Esophagus squamous epithelium (tissue), 5 donors: ENCODE measurements at regions not wholly inside any gene's neighbourhood (a gene's known extent, or its start where the extent isn't known, plus 50 kb on each side); places are given as distances from the start of the nearest gene placed in this dataset.

Experiments used
- DNase-seq: peaks from one replicate; lab custom pipeline; 2025; lab: John Stamatoyannopoulos, UW
- H3K27ac ChIP-seq, 4 donors: fragments of 200-600 bp; sonication (generic); one replicate each; pipeline ENCODE4 v1.5.1; 2016 to 2019; ENCODE audit warnings: mild to moderate bottlenecking in 1 of 4
- H3K27me3 ChIP-seq, 4 donors: fragments of 200-600 bp; sonication (generic); 1 replicate in 3 of 4; 2 replicates in 1 of 4; pipeline versions ENCODE4 v1.5.1 to v1.6.0; 2017 to 2021; ENCODE audit warnings: antibody characterized with exemption in 1 of 4
- H3K36me3 ChIP-seq, 3 donors: fragments of 200-600 bp; sonication (generic); one replicate each; pipeline ENCODE4 v1.5.1; 2016 to 2019
- H3K4me1 ChIP-seq, 3 donors: fragments of 200-600 bp; sonication (generic); one replicate each; pipeline ENCODE4 v1.5.1; 2017 to 2019
- H3K4me3 ChIP-seq, 4 donors: fragments of 200-600 bp; sonication (generic); 1 replicate in 3 of 4; 2 replicates in 1 of 4; pipeline ENCODE4 v1.5.1; 2016 to 2019; ENCODE audit warnings: mild to moderate bottlenecking in 2 of 4, moderate library complexity in 1 of 4
- H3K9me3 ChIP-seq, 3 donors: fragments of 200-600 bp; sonication (generic); one replicate each; pipeline ENCODE4 v1.5.1; 2016 to 2019
- POLR2A ChIP-seq, 4 donors: fragments of 450-650 bp; IDR thresholded peaks; one replicate each; pipeline ENCODE4 v1.6.1; 2017; ENCODE audit warnings: antibody characterized with exemption in 4 of 4, mild to moderate bottlenecking in 4 of 4, moderate library complexity in 3 of 4
- WGBS, 2 donors: methylation state at CpG; one replicate each; pipeline ENCODE4 v1.1.5; 2018; 5-methylcytosine and 5-hydroxymethylcytosine counted together
- intact Hi-C: fragments of 100-400 bp; cut with DNase I; formaldehyde crosslinking; loops from one replicate; pipeline ENCODE4 v1.15.0; 2022
- TF ChIP-seq, protein P1 (sequence below), 6 experiments: fragments of 450-650 bp in 4 of 6; fragments of 200-600 bp in 2 of 6; sonication (generic) in 2 of 6; IDR thresholded peaks; one replicate each; pipeline ENCODE4 v1.5.1; 2016 to 2019; ENCODE audit warnings: antibody characterized with exemption in 6 of 6, mild to moderate bottlenecking in 4 of 6, moderate library complexity in 4 of 6
- donor health status: DM: yes; HTN: yes; CAD: no.

DNA sequence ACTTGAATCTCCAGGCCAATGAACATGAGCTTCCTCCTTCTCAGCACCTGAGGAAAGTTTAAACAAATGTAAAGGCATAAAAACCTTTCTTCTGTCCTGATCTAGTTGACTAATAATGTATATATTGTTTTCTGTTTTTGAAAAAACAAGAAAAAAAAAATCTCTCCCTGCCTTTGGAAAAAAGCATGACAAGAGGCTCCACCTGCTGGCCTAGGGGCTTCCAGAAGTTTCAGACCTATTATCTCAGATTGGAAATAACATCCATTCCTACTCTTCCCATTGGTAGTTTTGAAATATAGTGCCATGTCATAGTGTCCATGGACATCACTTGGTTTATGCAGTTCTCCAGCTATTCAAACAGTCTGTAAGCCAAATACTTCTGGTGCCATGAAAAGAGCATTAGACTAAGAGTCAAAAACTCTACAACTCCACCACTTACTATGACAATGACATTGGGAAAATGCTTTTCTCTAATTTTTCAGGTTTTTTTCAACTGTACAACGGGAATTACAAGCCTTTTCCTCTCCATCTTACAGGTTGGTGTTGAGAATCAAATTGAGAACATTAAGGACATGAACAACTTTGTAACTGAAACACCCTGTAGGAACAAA, 409.6 kb upstream of the MPDZ start:
- H3K27me3 ChIP-seq = no peaks in the 10 kb centered on the region
- TF ChIP-seq, protein P1, sequence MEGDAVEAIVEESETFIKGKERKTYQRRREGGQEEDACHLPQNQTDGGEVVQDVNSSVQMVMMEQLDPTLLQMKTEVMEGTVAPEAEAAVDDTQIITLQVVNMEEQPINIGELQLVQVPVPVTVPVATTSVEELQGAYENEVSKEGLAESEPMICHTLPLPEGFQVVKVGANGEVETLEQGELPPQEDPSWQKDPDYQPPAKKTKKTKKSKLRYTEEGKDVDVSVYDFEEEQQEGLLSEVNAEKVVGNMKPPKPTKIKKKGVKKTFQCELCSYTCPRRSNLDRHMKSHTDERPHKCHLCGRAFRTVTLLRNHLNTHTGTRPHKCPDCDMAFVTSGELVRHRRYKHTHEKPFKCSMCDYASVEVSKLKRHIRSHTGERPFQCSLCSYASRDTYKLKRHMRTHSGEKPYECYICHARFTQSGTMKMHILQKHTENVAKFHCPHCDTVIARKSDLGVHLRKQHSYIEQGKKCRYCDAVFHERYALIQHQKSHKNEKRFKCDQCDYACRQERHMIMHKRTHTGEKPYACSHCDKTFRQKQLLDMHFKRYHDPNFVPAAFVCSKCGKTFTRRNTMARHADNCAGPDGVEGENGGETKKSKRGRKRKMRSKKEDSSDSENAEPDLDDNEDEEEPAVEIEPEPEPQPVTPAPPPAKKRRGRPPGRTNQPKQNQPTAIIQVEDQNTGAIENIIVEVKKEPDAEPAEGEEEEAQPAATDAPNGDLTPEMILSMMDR (IDR thresholded peaks at IDR 0.05) = peak in 2 of 6 experiments; percentile 25 to 29
- TF ChIP-seq POLR2A (IDR thresholded peaks at IDR 0.05) = no peak
- H3K36me3 ChIP-seq = no peaks in the 10 kb centered on the region
- H3K4me1 ChIP-seq = peaks cover 0 to 6% (median 0%) of the 10 kb centered on the region in 3 donors
- WGBS, 2 donors = 70 to 86% methylated on average over 1 of the region's 1 CpG
- H3K9me3 ChIP-seq = no peaks in the 10 kb centered on the region
- H3K4me3 ChIP-seq = no peak overlapping the region
- DNase-seq = no peak
- intact Hi-C loops = no loop called here
- no peak overlapping the region for H3K27ac ChIP-seq

GRCh38 chr9:13688223-13688989, 408.9 kb upstream of the MPDZ start:
- Histone ChIP-seq H3K9me3 (no peaks in the 10 kb centered on the region), H3K4me3 (no peak overlapping the region), H3K27me3 (no peaks in the 10 kb centered on the region), H3K4me1 (peaks cover 0 to 6% (median 0%) of the 10 kb centered on the region in 3 donors), H3K36me3 (no peaks in the 10 kb centered on the region), H3K27ac (peak overlapping the region in 1 of 4 donors; percentile 24)
- no peak for TF ChIP-seq POLR2A (IDR thresholded peaks at IDR 0.05)
- TF ChIP-seq, protein P1 (IDR thresholded peaks at IDR 0.05) = no peak
- DNase-seq = no peak
- intact Hi-C loops = no loop called here
- 59 to 61% methylated on average over 4 of the region's 4 CpGs for WGBS, 2 donors

DNA sequence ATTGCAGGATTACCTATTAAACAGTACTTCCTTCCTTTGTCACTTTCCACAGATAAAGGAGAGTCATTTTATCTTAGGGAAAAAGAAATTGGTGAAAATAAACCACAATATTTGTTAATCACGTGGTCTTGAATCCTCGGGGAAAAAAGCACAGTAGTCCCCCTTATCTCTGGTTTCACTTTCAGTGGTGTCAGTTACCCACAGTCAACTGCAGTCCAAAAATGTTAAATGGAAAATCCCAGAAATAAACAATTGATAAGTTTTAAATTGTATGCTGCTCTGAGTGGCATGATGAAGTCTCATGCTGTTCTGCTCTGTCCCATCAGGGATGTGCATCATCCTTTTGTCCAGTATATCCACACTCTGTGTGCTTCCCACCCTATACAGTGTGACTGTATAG, 405.2 kb upstream of the MPDZ start:
- H3K9me3 ChIP-seq = peaks cover 0 to 6% (median 0%) of the 10 kb centered on the region in 3 donors
- no peak overlapping the region for H3K27ac ChIP-seq
- H3K4me3 ChIP-seq = no peak overlapping the region
- no peak for DNase-seq
- intact Hi-C loops = no loop called here
- H3K4me1 ChIP-seq = peaks cover 0 to 6% (median 0%) of the 10 kb centered on the region in 3 donors
- WGBS, 2 donors = 35 to 47% methylated on average over 2 of the region's 2 CpGs
- TF ChIP-seq POLR2A (IDR thresholded peaks at IDR 0.05) = no peak
- TF ChIP-seq, protein P1 (IDR thresholded peaks at IDR 0.05) = no peak
- H3K36me3 ChIP-seq = no peaks in the 10 kb centered on the region
- H3K27me3 ChIP-seq = no peaks in the 10 kb centered on the region

DNA sequence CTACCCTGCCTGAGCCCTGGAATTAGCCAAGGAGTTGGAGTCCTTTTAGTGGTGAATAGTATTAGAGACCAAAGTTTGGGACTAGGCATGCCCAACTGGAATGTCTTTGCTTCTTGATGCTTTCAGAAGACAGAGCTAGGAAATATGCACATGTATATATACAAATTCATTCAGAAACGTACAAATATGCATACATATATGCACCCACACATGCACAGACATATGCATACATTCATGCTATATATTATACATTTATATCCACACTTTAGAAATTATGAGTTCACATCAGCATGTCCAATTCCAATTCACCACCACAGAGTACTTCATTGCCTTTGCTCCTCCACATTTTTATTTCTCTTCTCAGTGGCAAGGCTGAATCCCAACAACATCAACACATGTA, 398.3 kb upstream of the MPDZ start:
- Histone ChIP-seq H3K36me3 (no peaks in the 10 kb centered on the region), H3K27ac (no peak overlapping the region), H3K4me1 (no peaks in the 10 kb centered on the region), H3K4me3 (no peak overlapping the region), H3K9me3 (peaks cover 0 to 7% (median 0%) of the 10 kb centered on the region in 3 donors), H3K27me3 (no peaks in the 10 kb centered on the region)
- no peak for DNase-seq
- intact Hi-C loops = no loop called here
- WGBS, 2 donors = 41 to 64% methylated on average over 1 of the region's 1 CpG
- TF ChIP-seq, protein P1 (IDR thresholded peaks at IDR 0.05) = no peak
- TF ChIP-seq POLR2A (IDR thresholded peaks at IDR 0.05) = no peak

DNA sequence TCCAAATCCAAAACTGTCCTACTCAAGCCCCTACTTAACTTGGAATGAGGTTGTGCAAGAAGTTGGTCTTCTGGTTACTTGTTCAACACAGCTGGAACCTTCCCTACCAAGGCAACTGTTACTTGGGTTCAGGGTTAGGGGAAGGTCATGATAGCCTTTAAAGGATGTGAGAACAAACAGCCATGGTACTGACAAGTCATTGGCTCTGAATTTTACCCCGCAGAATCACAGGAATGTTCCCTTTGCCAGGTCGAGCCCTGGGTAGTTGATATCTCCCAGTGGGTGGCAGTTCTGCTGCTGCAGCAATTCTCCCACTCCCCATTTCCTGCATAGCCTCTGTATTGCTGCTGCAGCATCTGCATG, 396.1 kb upstream of the MPDZ start:
- Histone ChIP-seq H3K9me3 (peaks cover 0 to 7% (median 0%) of the 10 kb centered on the region in 3 donors), H3K36me3 (no peaks in the 10 kb centered on the region), H3K27me3 (no peaks in the 10 kb centered on the region), H3K4me3 (no peak overlapping the region), H3K27ac (no peak overlapping the region), H3K4me1 (no peaks in the 10 kb centered on the region)
- WGBS, 2 donors = 45 to 62% methylated on average over 2 of the region's 2 CpGs
- TF ChIP-seq POLR2A (IDR thresholded peaks at IDR 0.05) = no peak
- TF ChIP-seq, protein P1 (IDR thresholded peaks at IDR 0.05) = no peak
- intact Hi-C loops = no loop called here
- DNase-seq = no peak
